UCSD-AML1 (cell line): ENCODE measurements at regions not wholly inside any gene's neighbourhood (a gene's known extent, or its start where the extent isn't known, plus 50 kb on each side); places are given as distances from the start of the nearest gene placed in this dataset.
"Not testable (repeated sequence)": the region's sequence is repeated elsewhere in the genome, so short reads cannot be mapped to it uniquely, and the experiment has no call there.

Experiments
- DNase-seq: peaks from one replicate; lab custom pipeline; 2025; ENCODE audit not compliant: unreplicated experiment; lab: John Stamatoyannopoulos, UW

DNA sequence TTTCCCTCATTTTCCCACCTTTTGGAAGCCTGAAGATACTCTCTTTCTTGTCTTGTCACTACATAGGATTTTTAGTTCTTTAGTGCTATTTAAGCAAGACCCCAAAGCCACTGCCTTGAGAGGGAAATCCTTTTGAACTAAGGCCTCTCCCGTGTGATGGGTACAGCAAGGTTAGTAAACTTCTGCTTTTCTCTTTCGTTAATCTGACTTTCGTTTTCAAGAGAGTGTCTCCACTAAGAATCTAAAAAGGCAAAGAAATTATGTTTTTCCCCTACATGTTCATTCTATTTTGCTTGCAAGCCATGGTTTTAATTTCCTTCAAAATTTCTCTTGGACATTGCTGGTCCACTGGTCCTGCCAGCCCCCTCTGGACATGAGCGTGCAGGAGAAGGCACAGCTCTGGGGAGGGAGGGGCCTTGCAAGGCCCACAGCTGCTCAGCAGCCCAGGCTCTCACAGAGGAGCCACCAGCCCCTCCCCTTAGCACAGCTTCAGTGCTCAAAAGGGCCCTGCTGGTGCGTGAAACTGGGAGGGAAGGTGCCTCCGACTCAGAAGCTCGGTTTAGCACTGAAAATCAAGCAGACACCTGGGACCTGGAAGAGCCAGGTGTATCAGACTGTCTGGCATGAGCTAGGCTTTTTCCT, 210.9 kb upstream of the GALNT2 start:
- DNase-seq = no peak

DNA sequence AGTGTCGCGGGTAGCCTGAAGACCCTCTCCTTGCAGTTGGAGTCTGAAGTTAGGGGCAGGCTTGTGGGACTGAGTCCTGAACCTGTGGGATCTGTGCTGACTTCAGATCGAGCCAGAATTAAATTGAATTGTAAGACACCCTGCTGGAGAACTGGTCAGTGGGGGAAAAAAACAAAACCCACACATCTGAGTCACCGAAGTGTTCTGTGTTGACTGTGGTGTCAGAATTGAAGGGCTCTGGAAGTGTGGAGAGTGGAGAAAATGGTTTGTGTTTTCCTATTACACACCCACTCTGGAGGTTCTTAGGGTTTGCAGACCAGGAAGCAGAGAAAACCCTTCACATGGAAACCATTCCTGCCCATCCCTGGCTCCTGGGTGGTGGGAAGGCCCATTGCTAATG, 209.5 kb upstream of the GALNT2 start:
- DNase-seq = no peak

DNA sequence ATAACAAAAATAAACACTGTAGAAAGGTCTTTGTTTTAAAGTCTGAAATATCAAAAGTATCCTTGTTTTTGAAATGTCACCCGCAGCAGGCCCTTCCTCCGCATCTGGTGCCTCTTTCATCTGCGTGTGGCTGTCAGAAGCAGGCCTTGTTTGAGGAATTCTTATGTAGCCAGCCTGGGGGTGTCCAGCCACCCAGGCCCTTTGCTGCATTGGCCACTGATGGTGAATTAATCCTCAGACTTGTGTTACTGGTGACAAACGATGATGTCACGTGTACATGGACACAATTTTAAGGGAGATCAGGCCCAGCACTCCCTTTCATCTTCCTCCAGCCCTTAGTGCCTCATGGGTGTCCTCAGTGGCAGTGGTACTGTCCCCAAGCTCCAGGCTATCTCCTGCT, 208.0 kb upstream of the GALNT2 start:
- no peak for DNase-seq

DNA sequence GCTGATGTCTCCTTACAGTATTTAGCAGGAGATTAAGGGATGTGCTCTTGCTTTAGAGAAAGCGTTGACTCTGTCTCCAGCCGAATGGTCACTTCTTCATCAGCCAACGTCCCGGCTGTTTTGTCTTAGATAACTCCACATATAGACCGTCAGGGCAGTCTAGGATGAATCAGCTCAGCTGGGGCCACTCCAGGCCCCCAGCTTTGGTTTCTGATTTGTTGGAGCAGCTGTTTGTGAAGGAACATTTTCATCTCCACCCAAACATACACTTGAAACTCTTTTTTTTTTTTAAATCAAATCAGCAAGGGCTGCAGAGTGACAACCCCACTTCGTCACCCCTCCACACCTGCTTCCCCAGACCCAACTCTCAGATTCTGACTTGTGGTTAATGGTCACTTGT, 206.1 kb upstream of the GALNT2 start:
- DNase-seq = no peak

DNA sequence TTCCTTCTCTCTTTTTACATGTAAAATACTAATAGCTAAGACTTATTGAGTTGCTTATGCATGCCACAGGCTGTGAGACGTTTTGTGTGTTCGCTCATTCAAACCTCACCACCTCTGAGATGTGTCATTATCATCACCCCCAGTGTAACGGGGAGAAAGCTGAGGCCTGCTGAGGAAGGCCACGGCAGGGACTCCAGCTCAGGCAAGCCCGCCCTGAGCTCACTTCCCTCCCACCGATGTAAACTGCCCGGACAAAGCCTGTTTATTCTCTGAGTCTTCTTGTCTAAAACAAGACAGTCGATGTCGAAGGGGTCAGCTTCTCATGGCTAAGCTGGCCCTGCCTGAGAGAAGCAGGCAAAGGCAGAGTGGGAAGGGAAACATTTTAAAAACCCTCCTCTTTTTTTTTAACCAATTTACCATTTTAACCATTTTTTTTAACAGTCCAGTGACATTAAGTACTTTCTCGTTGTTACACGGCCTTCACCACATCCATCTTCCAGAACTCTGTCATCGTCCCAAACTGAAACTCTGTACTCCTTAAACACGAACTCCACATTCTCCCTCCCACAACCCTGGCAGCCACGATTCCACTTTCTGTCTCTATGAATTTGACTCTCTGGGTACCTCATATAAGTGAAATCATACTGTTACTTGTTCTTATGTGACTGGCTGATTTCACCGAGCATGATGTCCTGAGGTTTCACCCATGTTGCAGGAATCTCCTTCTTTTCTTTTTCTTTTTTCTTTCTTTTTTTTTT, 204.8 kb upstream of the GALNT2 start:
- no peak for DNase-seq

DNA sequence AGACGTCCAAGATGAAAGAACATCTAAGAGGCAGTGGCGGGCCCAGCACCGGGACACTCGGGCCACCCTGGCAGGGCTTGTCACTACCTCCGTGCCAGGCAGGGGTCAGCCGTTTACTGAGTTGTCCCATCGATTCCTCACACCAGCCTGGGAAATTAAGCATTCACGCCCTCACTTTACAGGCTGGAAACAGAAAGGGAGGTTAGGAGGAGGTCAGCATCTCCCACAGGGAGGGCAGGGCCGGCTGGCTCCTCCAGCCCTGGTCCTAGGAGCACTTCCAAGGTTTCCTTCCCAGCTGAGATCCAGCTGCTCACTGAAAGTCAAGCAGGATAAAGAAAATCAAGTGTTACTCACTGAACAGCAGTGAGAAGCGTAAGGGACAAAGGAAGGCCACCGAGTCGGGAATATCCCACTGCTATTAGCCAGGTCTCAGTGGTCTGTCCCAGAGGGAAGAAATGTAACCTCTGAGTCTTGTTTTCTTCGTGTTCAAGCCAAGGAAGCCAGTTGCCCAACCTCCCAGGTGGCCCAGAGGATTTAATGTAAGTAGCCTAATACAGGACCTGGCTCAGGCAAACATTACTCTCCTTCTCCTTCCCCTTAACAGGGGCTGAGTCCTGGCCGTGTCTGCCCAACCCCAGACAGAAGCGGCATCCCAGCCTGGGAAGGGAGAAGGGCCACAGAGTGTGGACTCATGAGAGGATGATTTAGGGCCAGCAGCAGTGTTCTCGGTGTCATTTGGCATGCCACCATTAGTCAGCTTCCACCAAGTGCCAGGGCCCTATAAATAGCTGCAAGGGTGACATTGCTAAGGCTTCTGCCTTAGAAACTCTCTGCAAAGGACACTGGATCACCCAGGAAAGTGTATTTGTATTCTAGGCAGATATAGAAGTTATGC, 203.1 kb upstream of the GALNT2 start:
- DNase-seq = no peak

DNA sequence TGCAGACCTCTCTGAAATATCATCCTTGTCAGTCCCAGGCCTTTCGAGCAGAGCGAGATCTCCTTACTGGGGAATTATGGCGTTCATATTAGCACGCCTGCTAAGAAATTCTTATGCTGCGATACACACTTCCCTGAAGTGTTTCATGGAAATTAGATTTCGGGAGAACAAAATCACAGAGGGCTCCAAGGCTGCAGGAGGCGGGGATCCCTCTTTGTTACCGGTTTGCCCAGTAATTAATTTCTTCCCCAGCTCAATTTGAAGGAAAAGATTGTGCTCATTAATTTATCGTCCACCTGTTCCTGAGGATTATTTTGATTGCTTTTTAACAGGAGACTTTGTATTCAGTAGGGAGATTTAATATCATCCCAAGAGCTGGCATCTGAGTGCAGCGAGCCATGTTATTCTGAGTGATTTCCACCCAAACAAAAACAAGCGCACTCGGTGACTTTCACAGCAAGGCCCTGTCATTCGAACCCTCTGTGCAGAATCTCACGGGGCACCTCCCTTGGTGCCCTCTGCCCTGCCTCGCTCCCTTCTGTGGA, 202.3 kb upstream of the GALNT2 start:
- no peak for DNase-seq

DNA sequence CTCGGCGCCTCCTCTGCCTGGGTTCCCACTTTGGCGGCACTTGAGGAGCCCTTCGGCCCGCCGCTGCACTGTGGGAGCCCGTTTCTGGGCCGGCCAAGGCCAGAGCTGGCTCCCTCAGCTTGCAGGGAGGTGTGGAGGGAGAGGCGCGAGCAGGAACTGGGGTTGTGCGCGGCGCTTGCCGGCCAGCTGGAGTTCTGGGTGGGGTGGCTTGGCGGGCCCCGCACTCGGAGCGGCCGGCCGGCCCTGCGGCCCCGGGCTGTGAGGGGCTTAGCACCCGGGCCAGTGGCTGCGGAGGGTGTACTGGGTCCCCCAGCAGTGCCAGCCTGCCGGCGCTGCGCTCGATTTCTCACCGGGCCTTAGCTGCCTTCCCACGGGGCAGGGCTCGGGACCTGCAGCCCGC, 201.7 kb upstream of the GALNT2 start:
- DNase-seq = not testable (repeated sequence)

DNA sequence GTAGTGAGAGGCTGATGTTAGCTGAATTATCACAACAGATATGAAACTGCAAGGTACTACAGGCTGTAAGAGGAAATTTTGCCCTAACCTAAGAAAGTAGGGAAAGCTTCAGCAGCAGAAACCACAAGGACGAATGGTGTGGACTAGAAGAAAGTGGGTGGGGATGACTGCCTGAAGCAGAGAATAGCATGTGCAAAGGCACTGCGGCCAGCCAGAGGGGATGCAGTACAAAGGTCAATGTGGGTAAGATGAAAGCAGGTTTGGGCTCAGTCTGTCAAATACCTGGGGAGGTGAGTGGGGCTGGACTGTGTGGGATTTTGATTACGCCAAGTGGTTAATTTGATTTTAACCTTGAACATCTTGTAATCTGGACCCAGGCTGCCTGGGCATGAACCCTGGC, 199.3 kb upstream of the GALNT2 start:
- DNase-seq = no peak

DNA sequence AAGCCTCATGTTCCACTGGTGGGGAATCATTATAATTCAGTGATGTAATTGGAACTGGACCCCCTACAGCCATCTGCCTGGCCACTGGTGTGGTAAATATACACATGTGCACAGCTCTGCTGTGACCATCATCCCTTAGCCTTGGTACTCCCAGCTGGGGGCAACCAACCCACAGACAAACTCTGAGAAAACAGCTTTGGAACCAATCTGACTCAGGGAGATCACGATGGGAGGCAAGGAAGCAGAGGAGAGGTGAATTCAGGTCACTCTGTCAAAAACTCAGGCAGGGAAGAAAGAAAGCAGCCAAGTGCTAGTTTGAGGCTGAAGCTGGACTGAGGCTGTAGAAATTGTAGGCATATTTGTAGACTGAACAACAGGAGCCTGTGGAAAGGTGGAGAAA, 197.8 kb upstream of the GALNT2 start:
- DNase-seq = no peak

DNA sequence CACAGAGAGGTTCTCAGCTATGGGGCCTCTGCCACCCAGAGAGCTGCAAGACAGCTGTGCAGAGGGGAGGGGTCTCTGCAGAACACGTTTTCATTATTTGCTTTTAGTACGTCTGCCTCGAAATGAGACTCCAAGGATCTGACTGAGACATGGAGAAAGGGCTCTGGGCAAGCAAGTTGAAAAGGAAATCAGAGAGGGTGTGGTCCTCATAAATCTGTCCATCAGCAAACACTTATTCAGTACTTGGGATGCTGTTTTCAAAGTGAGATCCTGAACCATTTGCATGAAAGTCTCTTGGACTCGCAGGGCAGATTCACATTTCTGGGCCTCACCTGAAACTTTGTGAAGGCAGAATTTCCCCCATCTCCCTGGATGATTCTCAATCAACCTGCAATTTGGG, 197.4 kb upstream of the GALNT2 start:
- DNase-seq = no peak

DNA sequence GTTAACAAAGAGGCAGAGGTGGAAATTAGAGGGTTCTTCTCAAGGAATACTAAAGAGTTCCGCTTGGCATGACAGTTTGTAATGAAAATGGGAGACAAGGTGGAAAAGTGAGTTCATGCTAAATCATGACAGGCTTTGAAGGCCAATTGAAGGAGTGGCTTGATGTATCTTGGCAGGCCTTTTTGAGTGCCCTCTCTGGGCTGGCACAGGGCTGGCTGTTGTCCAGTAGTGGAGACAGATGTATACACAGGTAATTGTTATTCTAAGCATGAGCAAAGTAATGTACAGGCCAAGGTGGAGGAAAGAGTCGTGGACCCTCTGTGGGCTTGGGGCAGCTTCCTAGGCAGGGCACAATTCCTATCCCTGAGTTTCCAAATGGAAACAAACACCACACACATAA, 196.7 kb upstream of the GALNT2 start:
- no peak for DNase-seq

DNA sequence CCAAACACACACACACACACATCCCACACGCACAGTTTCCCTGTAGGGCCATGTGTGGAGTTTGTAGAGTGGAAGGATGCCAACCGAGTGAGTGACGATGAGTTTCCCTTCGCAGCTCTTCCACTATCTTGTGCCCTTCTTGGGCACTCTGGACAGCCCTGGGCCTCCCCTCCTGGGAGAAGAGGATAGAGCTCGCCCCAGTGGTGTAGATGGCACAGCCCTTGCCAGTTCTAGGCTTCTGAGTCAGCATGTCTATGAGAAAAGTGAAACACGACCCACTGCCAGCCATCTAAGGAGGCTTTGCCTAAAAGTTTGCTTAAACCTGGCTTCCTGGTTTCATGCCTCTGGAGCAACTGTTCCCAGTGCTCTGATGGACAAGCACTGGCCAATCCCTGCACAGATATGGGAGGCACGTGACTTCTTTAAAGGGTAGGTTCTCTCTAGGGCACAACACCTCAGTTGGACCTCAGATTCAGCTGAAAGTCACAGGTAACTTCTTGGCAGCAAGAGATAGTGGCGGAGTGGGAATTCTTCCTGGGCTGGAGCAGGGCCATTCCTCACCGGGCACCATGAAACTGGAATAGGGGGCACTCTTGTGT, 195.9 kb upstream of the GALNT2 start:
- DNase-seq = no peak

DNA sequence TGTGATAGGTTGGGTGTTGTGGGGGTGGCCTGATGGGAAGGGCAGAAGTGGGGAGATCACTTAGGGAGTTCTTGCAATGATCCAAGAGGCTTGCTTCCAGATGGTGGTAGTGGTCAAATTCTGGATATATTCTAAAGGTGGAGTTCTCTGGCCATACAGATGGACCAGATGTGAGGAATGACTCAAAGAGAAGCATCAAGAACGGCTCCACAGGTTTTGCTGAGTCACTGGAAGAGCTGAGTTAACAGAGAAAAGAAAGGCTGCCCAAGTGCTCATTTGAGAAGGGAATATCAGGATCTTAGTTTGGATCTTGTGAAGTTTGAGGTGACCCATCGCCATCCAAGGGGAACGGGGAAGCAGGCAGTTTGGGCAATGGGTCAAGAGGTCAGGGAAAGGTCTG, 192.9 kb upstream of the GALNT2 start:
- DNase-seq = no peak

DNA sequence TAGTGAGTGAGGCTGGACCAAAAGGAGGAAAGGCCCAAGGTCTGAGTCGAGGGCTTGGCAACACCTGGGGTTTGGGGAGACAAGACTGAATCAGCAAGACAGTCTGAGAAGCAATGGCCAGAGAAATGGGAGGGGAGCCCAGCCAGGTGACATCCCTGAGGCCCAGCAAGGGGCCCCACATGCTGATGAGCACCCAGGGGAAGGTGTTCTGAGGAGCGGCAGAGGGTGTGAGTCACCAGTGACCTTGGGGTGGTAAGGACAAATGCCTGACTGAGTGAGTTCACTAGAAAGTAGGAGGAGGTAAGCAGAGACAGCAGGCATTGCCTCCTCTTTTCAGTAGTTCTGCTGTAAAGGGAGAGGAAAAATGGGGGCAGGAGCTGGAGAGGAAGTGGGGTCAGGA, 192.4 kb upstream of the GALNT2 start:
- no peak for DNase-seq

DNA sequence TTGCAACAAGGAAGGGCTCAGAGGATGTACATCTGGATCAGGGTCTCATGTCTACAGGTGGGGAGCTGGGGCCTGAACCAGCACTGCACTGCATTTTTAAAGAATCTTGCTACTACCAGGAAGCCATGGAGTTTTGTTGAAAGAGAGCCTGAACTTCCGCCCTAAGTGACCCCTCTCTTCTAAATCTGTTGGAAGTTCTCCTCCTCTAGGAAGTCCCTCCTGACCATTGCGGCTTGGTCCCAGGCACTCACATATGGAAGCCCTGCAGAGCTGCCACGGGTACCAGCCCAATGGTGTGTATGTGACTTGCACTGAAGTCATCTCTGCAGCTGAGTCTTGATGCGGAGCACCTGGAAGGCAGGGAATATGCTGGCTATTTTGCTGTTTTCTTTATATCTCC, 192.0 kb upstream of the GALNT2 start:
- no peak for DNase-seq

DNA sequence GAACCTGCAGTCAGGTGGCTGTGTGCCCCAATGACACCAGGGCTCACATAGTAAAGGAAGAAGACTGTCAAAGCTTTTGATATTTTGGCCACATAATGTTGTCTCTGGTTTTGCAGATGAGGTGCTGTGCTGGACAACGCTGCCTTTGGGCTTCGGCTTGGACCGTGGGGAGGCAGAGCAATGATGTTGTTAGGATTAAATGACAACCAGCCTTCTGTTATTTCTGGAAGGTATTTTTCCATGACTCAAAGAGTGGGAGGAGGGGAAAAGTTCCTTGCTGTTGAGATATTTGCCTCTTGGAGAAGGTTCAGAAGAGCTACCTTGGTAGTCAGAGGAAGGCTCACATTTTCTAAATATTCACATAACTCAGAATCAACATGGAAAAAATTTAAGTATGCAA, 187.3 kb upstream of the GALNT2 start:
- no peak for DNase-seq

DNA sequence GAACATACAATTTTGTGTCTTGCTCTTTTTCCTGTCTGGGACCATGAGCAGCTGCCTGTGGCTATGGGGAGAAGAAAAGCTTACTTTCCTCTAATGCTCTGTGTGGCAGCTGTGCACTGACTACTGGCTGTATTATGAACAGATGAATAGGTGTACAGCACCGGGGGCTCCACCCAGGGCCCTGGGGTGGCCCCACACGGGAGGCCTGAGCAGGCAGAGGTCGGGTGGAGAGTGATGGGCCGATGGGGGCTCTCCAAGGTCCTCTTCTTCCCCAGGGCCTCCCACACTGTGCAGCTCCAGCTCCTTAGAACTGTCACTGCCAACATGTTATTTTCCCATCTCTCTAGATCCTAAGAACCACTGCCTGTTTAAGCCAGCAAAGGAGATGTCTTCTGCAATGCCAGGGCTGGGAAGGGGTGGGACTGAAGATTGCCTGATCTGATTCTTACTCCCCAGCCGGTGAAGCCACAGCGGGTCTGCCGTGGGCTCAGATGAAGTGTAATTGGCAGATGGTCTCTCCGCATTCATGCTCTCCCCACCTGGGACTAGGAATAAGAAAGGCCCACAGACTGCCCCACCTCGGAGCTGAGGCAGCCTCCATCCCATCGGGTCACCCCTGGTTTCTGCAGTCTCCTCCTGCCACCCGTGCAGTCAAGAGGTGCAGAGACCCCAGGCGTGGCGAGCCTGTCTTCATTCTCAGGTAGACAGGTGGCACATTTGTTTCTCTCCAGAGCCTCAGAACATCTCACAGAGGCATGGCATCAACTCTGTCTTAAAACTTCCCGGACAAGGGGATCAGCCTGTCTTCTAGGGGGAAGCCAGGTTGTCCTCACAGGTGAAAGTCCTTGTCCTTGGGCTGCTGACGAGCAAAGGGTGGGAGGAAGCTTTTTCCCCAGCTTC, 186.5 kb upstream of the GALNT2 start:
- no peak for DNase-seq

DNA sequence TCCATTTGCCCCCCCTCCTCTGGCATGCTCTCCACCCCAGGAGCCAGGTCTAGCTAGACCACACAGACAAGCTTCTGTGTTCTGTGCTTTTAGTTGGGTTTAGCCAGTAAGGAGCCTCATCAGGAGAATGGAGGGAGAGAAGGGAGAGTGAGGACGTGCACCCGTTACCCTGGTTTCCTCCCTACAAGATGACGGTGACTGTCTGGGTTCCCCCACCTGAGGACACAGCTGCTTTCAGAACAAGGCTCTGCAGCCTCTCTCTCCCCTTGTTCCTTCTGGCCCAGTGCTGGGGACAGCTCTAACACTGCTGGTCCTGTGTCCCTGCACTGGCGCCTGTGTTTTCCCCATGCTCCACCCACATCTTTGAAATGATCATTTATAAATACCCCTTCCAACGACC, 184.4 kb upstream of the GALNT2 start:
- DNase-seq = no peak

DNA sequence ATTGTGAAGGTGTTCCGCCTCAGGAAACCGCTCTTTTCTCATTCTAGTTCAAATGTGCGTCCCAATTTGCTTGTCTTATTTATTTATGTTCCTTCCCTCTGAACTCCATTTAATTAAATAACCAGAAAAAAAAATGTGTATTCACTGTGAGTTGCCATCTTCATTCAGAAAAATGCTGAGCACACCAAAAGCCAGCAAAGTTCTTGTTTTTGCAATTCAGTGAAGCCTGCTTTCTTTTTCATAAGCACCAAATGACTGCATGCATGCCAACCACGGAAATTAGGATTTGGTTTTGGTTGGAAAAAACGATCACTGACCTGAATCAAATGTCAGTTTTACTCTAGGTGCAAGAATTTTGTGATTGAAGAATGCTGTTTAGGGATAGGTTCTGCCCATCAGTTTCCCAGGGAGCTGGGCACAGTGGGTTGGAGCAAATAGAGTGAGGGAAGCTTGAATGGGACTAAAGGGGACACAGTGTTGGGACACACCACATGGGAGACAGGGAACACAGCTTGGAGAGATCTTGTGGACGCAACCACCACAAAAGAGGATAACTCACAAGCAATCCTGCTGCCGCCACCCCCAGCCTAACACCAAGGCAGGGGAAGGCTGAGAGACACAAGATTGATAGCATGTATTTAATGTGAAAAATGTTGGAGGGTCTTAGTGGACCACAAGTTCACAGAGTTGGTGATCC, 183.4 kb upstream of the GALNT2 start:
- no peak for DNase-seq
